ENCODE measurements at regions not wholly inside any gene's neighbourhood (a gene's known extent, or its start where the extent isn't known, plus 50 kb on each side); places are given as distances from the start of the nearest gene placed in this dataset.

DNA sequence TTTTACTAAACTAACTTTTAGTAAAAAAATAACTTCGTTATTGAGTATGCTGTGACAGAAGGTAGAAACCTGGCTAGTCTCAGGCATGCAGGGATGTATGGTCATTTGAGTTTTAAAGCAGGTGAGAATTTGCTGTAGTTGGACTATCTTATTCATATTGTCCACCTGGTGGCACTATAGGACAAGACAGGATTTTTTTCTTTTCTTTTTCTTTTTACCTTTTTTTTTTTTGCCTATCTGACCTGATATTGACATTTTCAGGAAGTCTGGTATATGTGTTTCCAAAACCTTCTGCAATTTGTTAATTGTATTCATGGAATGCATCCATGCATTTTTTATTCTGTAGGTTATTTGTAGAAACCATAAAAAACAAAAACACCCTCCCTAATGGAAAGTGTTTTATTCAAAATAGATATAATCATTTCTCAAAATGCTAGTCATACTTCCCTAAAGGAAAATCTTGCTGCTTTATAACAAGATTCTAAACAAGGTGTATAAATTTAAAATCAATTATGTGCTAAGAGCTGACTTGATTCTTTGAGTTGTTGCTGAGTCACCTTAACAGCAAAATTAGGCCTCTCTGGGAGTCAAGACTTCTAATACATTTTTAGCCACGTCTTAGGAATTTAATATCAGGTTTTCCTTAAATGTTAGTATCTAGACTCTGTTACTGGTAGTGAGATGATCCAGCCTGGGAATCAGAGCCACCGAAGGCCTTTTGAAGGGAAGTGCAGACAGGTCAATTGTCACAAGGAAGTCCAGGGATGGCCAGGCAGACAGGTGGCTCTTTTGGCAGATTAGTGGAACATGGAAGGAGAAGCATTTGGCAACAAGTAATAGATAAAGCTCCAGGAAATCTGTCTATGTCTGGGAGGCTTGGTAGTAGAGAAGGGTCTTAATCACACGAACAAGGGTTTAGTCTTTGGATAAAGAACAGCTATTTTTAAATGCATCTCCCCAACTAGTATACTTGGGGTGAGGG, 201.3 kb upstream of the GNPDA2 start:
- no peak for DNase-seq

DNA sequence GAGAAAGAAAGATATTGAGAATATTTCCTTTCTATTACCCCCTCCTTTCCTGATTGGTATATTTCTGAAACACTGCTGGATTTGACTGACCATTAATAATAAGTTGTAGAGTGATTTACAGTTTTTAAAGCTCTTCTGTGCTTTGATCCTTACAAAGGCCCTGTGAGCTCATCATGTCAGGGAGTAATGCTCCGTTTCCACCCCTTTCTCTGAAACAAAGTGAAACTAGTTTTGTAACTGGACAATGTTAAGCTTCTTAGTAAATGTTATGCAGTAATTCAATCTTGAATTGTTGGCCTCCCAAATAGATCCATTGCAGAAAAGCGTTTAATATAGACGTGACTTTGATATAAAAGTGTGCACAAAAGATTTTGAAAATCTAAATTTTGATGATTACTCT, 190.1 kb upstream of the GNPDA2 start:
- DNase-seq, result no peak

DNA sequence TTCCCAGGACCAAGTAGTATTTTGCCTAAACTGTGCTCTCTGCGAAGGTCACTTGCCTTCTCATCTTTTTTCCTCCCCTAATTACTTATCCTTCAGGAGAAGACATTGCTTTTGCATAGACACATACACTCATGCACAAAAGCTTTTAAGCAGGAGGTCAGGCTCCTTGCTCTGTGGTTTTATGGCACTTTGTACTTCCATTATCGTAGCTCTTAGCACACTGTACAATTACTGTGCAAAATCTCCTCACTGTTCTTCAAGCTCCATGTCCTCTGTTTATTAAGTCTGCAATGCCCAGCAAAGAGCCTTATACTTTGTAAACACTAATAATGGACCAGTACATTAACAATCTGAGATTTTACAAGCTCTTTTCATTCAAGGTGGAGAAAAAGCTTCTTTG, 188.4 kb upstream of the GNPDA2 start:
- no peak for DNase-seq

DNA sequence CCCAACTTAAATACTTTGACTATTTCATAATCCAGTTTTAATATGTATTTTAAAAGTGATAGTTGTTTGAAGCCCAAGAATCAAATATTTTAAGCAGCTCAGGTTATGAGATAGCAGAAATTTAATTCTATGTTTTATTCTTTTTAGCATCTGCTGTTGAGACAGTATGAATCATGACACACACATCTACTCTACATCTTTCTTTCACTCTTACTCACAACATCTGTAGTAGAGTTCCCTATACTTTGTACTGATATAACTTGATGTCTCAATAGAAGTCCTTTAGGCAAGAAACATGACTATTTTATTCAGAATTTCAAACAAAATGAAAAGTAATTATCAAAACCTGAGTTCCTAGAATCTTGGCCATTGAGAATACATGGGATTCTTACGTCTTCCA, 187.9 kb upstream of the GNPDA2 start:
- DNase-seq, result no peak

DNA sequence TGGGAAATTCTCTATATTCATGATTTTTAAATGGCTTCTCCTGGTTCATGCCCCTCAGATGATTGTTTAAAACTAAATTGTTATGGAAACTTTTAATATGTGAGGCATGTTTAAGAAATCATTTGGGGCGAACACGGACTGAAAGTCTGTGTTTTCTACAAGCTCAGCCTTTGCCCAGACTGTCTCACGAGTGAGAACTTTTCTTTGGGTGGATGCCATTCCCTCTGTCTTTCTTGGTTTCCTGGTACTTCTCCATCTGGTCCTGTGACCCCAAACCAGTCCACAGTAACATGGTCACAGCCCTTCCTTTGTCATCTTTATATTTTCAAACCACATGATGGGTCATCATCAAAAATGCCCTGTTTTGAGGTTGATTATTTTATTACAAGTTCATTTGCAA, 186.6 kb upstream of the GNPDA2 start:
- no peak for DNase-seq

DNA sequence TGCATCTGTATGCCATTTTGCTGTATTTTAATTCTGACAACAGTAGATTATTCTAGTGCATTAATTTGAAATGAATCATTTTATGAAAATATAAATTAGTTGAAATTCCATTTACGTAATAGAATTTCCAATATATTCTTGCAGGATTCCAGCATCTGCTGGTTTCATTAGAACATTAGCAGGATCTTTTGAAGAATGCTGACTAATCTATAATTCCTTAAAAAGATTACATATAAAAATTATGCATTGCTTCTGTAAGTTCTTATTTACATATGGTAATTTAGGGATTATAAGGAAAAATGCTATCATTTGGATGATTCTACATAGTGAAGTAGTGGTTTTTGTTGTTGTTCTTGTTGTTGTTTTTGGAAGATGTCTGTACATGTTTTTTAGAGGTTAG, 182.2 kb upstream of the GNPDA2 start:
- no peak for DNase-seq

DNA sequence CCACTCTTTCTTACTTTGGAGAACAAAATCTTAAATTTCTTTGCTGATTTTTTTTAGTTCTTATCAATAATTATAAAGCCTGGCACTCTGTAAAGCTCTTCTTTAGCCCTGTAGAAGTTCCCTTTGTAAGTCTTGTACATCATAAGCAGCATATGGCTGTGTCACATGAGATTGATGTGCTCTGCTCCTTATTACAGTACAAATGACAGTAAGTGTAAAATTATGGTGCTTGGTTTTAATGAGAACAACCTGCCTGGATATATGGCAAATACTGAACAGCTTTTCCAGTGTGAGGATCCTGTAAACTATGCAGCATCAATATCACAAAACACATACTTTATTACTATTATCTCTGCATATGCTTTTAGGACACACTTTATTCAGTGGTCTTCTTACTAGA, 145.9 kb upstream of the GNPDA2 start:
- DNase-seq, result no peak

DNA sequence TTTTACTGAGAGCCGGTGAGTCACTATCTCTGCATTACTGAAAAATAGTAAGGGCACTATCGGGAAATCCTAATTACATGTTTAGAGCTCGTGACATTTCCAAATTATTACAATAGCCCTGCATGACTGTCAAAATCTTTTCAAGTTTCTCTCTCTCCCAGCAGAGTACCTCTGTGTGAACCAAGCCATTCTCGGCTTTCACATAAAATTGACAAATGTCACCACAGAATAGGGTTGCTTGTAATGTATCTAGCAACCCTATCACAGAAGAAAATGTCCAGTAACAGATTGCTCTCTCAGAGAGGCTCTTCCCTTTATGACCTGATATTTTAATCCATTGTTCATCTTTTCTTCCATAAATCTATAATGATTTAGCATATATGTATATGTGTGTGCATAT, 144.8 kb upstream of the GNPDA2 start:
- no peak for DNase-seq

DNA sequence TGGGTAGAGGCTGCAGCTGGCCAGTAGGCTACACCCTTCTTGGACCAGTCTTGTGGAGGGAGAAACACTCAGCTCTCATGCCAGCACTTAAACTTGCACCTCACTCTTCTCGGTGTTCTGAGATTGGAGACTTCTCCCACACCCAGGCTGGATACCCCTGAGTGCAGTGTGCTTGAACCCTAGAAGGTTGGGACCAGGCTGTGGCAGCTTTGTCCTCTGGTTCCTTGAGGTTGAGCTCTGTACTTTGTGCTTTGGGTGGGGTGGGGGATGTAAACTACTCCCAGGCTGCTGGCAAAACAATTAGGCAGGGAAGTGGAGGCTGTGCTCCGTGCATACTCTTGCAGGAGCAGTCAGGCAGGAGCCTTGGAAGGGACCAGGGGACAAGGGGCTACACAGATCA, 143.6 kb upstream of the GNPDA2 start:
- no peak for DNase-seq

DNA sequence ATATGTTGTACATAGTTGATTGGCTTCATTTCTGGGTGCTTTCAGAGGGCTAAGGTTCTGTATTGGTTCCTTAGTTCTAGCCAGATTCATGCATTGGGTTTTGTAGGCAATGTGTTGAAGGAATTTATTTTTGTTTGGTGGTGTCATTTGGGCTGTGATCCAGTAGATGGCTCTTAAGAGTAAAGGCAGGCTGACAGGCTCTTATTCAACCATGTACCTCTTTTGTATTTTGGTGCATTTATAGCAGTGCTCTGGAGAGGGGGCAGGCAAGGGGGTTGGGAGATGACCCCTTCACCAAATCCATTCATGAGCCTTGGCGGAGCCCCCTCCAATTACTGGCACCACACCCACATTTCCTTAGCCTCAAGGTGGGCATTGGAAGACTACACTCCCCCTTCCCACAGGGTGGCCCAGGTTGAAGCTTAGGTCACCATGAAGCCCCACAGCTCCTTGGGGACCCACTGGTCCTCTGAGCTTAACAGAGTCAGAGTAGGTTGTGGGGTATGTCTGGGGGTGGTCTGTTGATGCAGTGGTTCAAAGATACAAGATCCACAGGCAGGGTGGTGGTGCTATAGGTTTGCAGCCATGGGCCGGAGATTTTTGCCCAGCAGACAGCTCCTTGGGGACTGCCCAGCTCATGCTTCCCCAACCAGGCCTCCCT, 143.0 kb upstream of the GNPDA2 start:
- DNase-seq, result no peak

DNA sequence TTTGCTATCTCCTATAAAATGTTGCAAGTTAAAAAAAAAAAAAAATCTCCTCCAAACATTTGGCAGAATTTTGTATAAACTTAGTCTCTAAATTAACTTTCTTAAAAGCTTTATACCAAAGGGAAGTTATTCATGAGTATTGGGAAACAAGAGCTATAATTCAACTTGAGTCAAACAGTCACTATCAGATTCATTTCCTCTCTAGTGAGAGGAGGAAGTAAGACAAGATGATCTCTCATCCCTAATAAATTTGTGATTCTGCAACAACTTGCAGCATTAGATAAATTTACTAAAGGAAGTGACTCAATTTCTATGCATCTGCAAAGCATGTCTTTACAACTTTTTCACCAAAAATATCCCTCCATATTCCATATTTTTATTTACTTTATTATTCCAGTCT, 135.4 kb upstream of the GNPDA2 start:
- DNase-seq, result no peak

DNA sequence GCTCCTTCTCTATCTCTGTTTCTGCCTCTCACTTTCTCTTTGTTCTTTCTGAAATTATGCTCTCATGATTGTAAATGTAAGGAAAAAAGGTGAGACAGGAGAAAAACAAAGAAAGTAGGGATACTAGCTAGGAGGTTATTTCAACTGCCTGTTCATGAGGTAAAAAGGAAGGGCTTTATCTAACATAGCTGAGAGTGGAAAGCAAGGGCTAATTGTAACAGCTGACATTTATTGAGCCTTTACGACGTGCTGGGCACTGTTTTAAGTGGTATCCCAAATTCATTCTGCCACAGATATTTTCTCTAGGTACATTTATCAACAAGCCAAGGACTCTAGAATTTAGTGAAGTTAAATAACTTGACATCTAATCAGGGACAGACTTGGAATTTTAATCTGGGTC, 133.1 kb upstream of the GNPDA2 start:
- DNase-seq, result no peak

DNA sequence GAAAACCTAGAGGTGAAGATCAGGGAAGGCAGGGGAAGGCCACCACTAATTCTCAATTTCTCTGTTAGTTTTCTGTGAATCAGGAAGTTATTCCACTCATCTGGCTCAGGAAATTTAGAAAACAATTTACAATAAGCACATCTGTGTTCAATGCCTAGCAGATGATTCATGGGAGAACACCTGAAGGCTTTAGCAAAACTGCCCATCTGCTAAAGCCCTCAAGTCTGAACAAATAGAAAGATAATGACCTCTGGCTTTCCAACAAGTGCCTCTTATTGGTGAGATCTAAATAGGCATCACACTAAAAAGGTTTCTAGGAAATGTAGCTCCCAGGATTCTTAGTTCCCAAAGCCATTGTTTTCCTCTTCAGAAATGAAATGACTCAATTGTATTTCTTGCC, 122.1 kb upstream of the GNPDA2 start:
- no peak for DNase-seq

DNA sequence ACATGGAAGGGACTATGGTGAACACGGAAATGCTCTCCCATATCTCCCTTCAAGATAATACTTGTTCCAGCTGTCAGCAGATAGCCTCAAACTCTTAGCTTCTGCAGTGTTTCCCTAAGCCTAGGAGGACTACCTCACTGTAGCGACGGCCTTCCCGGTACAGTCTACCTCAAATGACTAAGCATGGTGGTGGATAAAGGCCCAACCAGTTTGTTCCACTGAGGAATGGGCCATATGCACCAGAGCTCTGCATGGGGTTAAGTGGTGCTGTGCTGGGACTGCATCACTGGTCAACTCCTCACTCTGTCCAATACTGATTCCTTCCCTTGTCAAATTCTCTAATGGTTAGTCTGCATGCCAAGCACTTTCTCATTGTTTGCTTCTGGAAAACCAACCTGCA, 119.6 kb upstream of the GNPDA2 start:
- DNase-seq, result no peak

DNA sequence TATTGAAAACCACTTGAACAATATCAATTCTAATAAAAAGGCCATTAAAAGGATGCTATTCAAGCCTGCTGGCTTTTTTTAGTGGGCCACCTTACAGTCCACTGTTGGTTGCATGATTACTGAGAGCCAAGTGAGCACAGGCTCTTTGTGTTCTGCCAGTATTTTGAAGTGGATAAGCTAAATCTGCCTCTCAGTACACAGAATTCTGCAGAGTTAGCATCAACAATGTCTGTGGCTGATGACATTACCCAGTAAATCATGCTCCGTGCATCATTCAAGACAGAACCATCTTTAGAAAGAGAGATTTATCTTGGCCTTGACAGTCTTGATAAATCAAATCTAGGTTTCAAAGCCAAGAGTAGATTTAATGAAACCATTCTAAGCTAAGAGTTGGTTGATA, 119.0 kb upstream of the GNPDA2 start:
- DNase-seq, result no peak

DNA sequence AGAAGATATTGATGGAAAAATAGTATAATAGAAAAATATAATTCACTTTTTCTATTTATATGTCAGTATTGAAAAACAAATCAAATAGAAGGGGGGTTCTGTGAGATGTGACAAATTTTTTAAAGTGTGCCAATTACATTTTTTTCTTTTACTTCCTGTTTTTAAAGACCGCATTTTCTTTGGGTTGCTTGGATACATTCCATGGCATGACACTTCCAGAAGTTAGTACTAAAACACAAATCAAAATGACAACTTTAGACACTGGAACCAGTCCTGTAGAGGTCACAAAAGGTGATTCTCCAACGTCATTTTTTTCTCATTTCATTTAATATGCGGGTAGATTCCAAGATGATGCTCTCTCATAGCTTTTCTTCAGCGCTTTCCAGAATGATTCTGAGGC, 116.2 kb upstream of the GNPDA2 start:
- DNase-seq, result no peak

DNA sequence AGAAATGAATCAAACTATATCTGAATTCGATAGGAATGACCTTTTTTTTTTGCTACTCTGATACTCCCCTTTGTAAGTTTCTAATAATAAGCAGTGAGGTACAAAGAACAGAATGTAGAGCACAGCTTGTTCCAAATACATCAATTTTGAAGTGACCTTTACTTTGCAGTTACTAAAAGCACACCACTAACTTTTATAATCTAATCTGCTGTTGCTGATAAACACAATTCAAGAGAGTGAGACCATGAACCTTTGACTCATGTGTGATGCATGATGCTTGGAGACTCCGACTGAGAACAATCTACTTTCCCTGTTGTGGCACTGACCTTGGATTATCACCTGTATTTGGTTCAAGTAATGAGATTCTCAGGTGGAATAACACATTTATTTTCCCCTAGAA, 91.6 kb upstream of the GNPDA2 start:
- DNase-seq, result no peak

DNA sequence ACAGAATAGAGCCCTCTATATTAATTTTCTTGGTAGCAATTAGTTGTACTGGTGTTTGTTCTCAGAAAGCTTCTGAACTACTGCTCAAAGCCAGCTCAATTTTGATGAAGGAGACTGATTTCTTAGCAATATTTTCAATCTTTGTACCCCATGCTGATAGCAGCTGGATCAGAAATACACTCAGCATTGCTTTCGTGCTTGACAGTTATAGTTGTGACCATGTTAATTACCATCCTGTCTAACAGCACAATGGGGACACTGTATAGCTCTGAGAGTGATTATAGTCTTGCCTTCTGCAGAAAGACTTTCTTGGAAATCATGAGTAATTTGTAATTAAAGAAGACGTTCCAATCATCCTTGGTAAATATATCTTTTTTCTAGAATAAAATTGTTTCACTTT, 79.7 kb upstream of the GNPDA2 start:
- DNase-seq, result no peak

DNA sequence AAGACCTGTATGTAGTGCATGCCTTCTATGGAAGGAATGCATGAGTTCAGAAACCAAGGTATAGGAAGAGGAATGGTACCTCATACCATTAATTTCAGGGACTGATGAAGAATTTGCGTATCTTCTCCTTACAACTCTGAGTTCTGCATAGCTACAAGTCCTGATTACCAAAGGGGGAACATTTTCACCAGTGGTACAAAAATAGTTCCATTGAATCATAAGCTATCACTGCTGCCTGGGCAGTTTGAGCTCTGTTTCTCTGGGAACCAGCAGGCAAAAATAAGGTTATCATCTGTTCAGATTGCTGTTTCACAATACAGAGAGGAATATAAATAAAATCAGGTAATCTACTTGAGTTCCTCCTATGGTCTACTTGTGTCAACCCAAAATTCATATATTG, 77.9 kb upstream of the GNPDA2 start:
- DNase-seq, result no peak

DNA sequence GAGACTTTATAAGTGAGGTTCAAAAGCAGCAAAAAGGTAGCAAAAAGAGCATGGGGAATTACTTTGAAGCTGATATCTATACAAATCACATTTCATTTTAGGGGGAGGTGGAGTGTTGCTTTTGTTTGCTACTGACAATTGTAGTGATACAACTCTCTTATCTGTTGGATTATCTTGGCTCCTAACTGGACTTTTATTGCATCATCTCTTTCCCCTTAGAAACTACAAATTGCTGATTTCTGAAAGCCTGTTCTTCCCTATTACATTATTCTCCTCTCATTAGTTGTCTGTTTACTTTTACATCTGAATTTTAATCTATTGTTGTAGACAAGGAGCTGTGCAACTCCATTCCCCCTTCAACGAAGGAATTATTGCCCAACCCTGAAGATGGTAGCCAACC, 75.0 kb upstream of the GNPDA2 start:
- no peak for DNase-seq

DNA sequence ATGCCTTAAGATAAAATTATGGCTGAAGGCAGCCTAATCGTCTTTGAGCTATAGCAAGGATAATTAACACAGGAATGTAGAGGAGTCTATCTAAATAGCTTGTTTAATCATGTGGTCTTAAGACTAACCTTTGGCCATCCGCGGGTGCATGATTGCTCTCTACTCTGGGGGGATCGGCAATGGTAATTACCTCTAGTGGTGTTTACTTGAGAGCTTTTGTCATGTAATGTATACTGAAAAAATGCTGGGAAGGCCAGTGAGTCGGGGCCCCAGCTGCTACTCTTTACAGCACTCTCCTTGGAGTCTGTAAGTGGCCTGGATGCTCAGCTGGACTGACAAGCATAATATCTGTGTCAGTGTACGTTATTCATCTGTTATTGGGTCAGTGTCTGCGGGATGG, 65.5 kb upstream of the GNPDA2 start:
- DNase-seq, result no peak

DNA sequence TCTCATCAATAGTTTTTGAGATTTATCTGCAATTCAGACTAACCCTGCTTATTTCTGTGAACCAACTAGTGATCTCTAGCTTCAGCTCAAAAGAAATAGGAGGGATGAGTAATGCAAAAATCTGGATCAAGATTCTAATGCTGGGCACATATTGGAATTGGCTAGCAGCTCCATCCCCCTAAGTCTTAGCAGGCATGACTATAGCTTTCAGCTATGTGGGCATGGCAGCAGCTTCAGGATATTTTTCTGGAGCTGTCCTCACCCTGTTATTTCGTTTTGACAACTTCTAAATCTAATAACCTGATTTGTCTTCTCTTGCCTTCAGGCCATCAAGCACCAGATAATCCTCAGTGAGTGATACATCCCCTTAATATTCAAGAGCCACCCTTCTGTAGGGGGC, 50.8 kb upstream of the GNPDA2 start:
- no peak for DNase-seq
